Kidney (tissue), 13 donors: ENCODE measurements at regions not wholly inside any gene's neighbourhood (a gene's known extent, or its start where the extent isn't known, plus 50 kb on each side); places are given as distances from the start of the nearest gene placed in this dataset.

Source experiments
- DNase-seq, 5 donors: peaks; one replicate each; pipeline ENCODE4 v3.0.0-alpha.2; 2013 to 2020
- FAIRE-seq: peaks from 2 replicates; lab custom pipeline; 2012; peaks lifted over from hg19 to GRCh38; lab: Jason Lieb, UNC
- H3K27ac ChIP-seq, 2 donors: one replicate each; pipeline ENCODE4 v1.7.0; 2013; ENCODE audit warnings: low read depth in 2 of 2, low read length in 2 of 2, inconsistent platforms in 1 of 2
- H3K27me3 ChIP-seq: one replicate; pipeline ENCODE4 v1.7.1; 2013; ENCODE audit warnings: low read length, inconsistent platforms; ENCODE audit not compliant: control insufficient read depth, insufficient read depth
- H3K36me3 ChIP-seq, 3 donors: one replicate each; pipeline versions ENCODE4 v1.7.0 to v1.7.1; 2013; ENCODE audit warnings: low read length in 3 of 3, control low read depth in 1 of 3, inconsistent platforms in 1 of 3; ENCODE audit not compliant: insufficient read depth in 3 of 3, control insufficient read depth in 2 of 3
- H3K4me1 ChIP-seq, 3 donors: one replicate each; pipeline versions ENCODE4 v1.7.0 to v1.7.1; 2013; ENCODE audit warnings: low read length in 3 of 3, inconsistent platforms in 1 of 3, low read depth in 1 of 3; ENCODE audit not compliant: control insufficient read depth in 2 of 3, insufficient read depth in 2 of 3
- H3K4me3 ChIP-seq, 3 donors: one replicate each; pipeline versions ENCODE4 v1.7.0 to v1.8.1; 2013; ENCODE audit warnings: low read length in 3 of 3, control low read depth in 1 of 3, inconsistent platforms in 1 of 3
- H3K9ac ChIP-seq, 3 donors: one replicate each; pipeline versions ENCODE4 v1.7.0 to v1.7.1; 2013; ENCODE audit warnings: low read length in 3 of 3, control low read depth in 1 of 3, inconsistent platforms in 1 of 3
- H3K9me3 ChIP-seq, 3 donors: one replicate each; pipeline versions ENCODE4 v1.7.0 to v1.7.1; 2013; ENCODE audit warnings: low read length in 3 of 3, control low read depth in 1 of 3, inconsistent platforms in 1 of 3; ENCODE audit not compliant: control insufficient read depth in 2 of 3, insufficient read depth in 1 of 3
- CTCF ChIP-seq: IDR thresholded peaks from 3 replicates; pipeline ENCODE4 v1.5.1; 2012; ENCODE audit warnings: mild to moderate bottlenecking, moderate library complexity, borderline replicate concordance; ENCODE audit not compliant: insufficient read depth; ENCODE audit errors: extremely low read depth
- intact Hi-C: fragments of 100-400 bp; cut with DNase I; formaldehyde crosslinking; loops from one replicate; pipeline ENCODE4 v1.11.1; 2022
- donor health status: control.
- donor health status: control.
- donor health status: control.
- donor health status: control.
- donor health status: control.
- donor health status: DM: yes; HTN: yes; CAD: no.
- donor health status: Normal renal cell carcinoma (clear cell type).

DNA sequence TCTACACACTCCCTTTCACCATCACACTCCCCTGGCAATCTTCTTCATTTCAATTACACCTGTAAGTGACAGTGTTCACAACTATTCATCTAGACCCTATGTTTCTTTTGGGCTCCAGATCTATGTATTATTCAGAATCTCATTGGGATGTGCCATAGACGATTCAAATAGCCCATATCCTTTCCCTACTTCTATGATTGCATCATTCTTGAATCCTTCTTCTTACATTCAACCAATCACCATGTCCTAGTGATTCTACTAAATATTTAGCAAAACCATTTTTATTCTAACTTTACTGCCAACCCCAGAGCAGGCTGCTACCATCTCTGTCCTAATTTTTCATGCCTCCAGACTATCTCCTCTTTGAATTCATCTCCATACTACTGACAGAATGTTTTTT is 106.4 kb downstream of the TDRD15 start:
- DNase-seq (no peak), FAIRE-seq (no peak)
- Histone ChIP-seq H3K9me3 (no peaks in the 10 kb centered on the region), H3K9ac (no peak overlapping the region), H3K27ac (no peak overlapping the region), H3K4me3 (no peak overlapping the region), H3K36me3 (no peaks in the 10 kb centered on the region), H3K27me3 (no peaks in the 10 kb centered on the region), H3K4me1 (no peaks in the 10 kb centered on the region)
- intact Hi-C loops = no loop called here
- no peak for TF ChIP-seq CTCF

GRCh38 chr2:21231985-21232384 is 108.2 kb downstream of the TDRD15 start:
- Histone ChIP-seq H3K9ac (no peak overlapping the region), H3K36me3 (no peaks in the 10 kb centered on the region), H3K27ac (no peak overlapping the region), H3K27me3 (no peaks in the 10 kb centered on the region), H3K9me3 (no peaks in the 10 kb centered on the region), H3K4me1 (no peaks in the 10 kb centered on the region), H3K4me3 (no peak overlapping the region)
- intact Hi-C loops = no loop called here
- DNase-seq (no peak), FAIRE-seq (no peak)
- no peak for TF ChIP-seq CTCF

- TF ChIP-seq CTCF = no peak
- no peak overlapping the region for H3K4me3 ChIP-seq
- no peaks in the 10 kb centered on the region for H3K4me1 ChIP-seq
- no peaks in the 10 kb centered on the region for H3K27me3 ChIP-seq
- no peak for FAIRE-seq
- H3K9me3 ChIP-seq = no peaks in the 10 kb centered on the region
- DNase-seq = no peak
- no peaks in the 10 kb centered on the region for H3K36me3 ChIP-seq
- H3K9ac ChIP-seq = no peak overlapping the region
- intact Hi-C loops = no loop called here
- no peak overlapping the region for H3K27ac ChIP-seq
These were observed 109.4 kb downstream of the TDRD15 start for GRCh38 chr2:21233194-21233593.

DNA sequence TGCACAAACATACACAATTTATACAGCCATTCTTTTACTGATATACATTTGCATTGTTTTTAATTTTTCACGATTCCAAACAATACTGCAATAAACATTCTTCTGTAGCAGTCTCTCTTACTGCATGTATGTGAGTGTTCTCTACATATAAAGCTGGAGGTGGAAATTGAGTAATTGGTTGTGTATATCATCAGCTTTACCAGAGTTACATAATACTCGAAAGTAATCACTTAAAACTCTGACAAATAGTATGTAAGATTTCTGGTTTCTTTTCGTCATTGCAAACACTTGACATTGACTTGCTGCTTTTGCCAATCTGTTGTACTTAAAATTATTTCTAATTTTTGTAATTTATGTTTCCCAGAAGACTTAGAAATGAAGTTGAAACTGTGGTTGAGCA is 110.2 kb downstream of the TDRD15 start:
- no peak for TF ChIP-seq CTCF
- Histone ChIP-seq H3K36me3 (no peaks in the 10 kb centered on the region), H3K4me3 (no peak overlapping the region), H3K4me1 (no peaks in the 10 kb centered on the region), H3K27ac (no peak overlapping the region), H3K9ac (no peak overlapping the region), H3K27me3 (no peaks in the 10 kb centered on the region), H3K9me3 (no peaks in the 10 kb centered on the region)
- no peak for FAIRE-seq
- intact Hi-C loops = no loop called here
- no peak for DNase-seq
